Breast epithelium (tissue), 3 donors: ENCODE measurements at regions not wholly inside any gene's neighbourhood (a gene's known extent, or its start where the extent isn't known, plus 50 kb on each side); places are given as distances from the start of the nearest gene placed in this dataset.

ENCODE experiments used
- POLR2A ChIP-seq: fragments of 450-650 bp; IDR thresholded peaks from one replicate; pipeline ENCODE4 v1.6.1; 2016; ENCODE audit warnings: antibody characterized with exemption, mild to moderate bottlenecking, moderate library complexity
- TF ChIP-seq, protein P1 (sequence below), 3 donors: fragments of 450-650 bp; IDR thresholded peaks; one replicate each; pipeline ENCODE4 v1.5.1; 2016 to 2017; ENCODE audit warnings: antibody characterized with exemption in 3 of 3, mild to moderate bottlenecking in 3 of 3, moderate library complexity in 3 of 3

DNA sequence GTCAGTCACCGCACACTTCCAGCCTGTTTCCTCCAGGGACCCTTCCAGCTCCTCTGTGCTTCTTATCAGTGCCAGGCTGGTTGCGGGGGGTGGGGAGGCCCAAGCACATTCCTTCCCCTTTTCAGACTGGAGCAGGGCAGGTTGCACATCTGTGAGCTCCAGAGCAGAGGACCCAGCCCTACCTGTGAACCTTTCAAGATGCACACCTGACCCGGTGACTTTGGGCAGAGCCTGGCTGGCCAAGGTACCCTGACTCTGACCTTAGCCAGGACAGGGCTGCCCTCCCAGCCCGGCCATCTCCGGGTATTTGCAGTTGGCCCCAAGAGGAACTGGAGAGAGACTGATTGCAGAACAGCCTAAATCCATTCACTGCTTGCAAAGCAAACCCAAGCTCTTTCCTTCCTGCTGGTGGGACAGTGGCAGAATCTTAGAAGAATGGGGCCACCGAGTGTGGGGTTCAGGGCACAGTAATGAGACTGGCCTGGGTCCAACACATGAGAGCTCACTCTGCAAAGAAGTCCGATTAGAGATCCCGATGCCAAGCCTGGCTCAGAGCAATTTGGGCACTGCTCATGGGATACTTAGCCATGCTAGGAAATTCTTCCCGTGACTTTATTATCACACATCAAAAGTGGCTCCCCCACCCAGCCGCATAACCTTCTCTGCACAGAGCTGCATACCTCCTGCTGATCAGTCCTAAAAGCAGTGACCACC lies 64.7 kb upstream of the CCND1 start:
- TF ChIP-seq, protein P1, sequence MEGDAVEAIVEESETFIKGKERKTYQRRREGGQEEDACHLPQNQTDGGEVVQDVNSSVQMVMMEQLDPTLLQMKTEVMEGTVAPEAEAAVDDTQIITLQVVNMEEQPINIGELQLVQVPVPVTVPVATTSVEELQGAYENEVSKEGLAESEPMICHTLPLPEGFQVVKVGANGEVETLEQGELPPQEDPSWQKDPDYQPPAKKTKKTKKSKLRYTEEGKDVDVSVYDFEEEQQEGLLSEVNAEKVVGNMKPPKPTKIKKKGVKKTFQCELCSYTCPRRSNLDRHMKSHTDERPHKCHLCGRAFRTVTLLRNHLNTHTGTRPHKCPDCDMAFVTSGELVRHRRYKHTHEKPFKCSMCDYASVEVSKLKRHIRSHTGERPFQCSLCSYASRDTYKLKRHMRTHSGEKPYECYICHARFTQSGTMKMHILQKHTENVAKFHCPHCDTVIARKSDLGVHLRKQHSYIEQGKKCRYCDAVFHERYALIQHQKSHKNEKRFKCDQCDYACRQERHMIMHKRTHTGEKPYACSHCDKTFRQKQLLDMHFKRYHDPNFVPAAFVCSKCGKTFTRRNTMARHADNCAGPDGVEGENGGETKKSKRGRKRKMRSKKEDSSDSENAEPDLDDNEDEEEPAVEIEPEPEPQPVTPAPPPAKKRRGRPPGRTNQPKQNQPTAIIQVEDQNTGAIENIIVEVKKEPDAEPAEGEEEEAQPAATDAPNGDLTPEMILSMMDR (IDR thresholded peaks at IDR 0.05): no peak
- TF ChIP-seq POLR2A: no peak
